Heart right ventricle (tissue), 16 donors: ENCODE measurements at regions not wholly inside any gene's neighbourhood (a gene's known extent, or its start where the extent isn't known, plus 50 kb on each side); places are given as distances from the start of the nearest gene placed in this dataset.

Source experiments
- ATAC-seq, 8 donors: fragments of 200-7000 bp; cut with Tn5 transposase; one replicate each; pipeline ENCODE4 v1.9.1; 2020; ENCODE audit warnings: mild to moderate bottlenecking in 8 of 8, moderate library complexity in 8 of 8, moderate number of reproducible peaks in 1 of 8
- DNase-seq, 2 donors: peaks; one replicate each; pipeline ENCODE4 v3.0.0-alpha.2; 2020
- H3K27ac ChIP-seq, 10 donors: fragments of 200-600 bp; sonication (generic) in 2 of 10; one replicate each; pipeline versions ENCODE4 v1.5.0 to v1.8.0; 2020 to 2022; ENCODE audit warnings: mild to moderate bottlenecking in 3 of 10
- H3K27me3 ChIP-seq, 7 donors: fragments of 200-600 bp; one replicate each; pipeline ENCODE4 v1.8.0; 2021 to 2022; ENCODE audit warnings: mild to moderate bottlenecking in 2 of 7
- H3K36me3 ChIP-seq, 9 donors: fragments of 200-600 bp; sonication (generic) in 1 of 9; one replicate each; pipeline versions ENCODE4 v1.5.0 to v1.8.0; 2020 to 2022; ENCODE audit warnings: mild to moderate bottlenecking in 2 of 9
- H3K4me1 ChIP-seq, 9 donors: fragments of 200-600 bp; sonication (generic) in 1 of 9; one replicate each; pipeline versions ENCODE4 v1.5.0 to v1.8.0; 2020 to 2022; ENCODE audit warnings: mild to moderate bottlenecking in 4 of 9
- H3K4me3 ChIP-seq, 10 donors: fragments of 200-600 bp; sonication (generic) in 2 of 10; one replicate each; pipeline versions ENCODE4 v1.5.0 to v1.8.0; 2020 to 2022; ENCODE audit warnings: mild to moderate bottlenecking in 7 of 10, moderate library complexity in 2 of 10
- H3K9me3 ChIP-seq, 11 donors: fragments of 200-600 bp in 10 of 11; sonication (generic) in 2 of 11; one replicate each; pipeline versions ENCODE4 v1.5.0 to v1.8.0; 2013 to 2022; ENCODE audit warnings: mild to moderate bottlenecking in 2 of 11, control low read depth in 1 of 11, moderate library complexity in 1 of 11
- CTCF ChIP-seq, 9 donors: fragments of 200-600 bp; sonication (generic) in 2 of 9; IDR thresholded peaks; one replicate each; pipeline versions ENCODE4 v1.5.0 to v1.8.0; 2021 to 2022; ENCODE audit warnings: antibody characterized with exemption in 9 of 9, mild to moderate bottlenecking in 5 of 9, moderate library complexity in 1 of 9
- WGBS, 2 donors: extraction: QIAGEN DNeasy Blood & Tissue Kit; methylation state at CpG; one replicate each; pipeline ENCODE4 v1.1.7; 2013; ENCODE audit warnings: inconsistent platforms in 1 of 2; 5-methylcytosine and 5-hydroxymethylcytosine counted together
- intact Hi-C, 10 donors: fragments of 100-400 bp; cut with DNase I; formaldehyde crosslinking; loops; one replicate each; pipeline versions ENCODE4 v1.11.1 to v1.14.2; 2022
- donor health status: Arrhythmogenic right ventricular cardiomyopathy.
- donor health status: ischemic (EF 13 %, LVEDD 7.1; RV severe dilation, severe dysfunction).
- donor health status: healthy with polysubstance abuse.
- donor health status: DM: no; HTN: yes; CAD: no.
- donor health status: DM: no; HTN: no; CAD: no.
- donor health status: ischemic (EF 25% LVEDD 6.9; RV normal size, moderate dysfunction).
- donor health status: ischemic (EF 25% LVEDD 5.7; RV mildly dilated, moderate dysfunction).
- donor health status: healthy.
- donor health status: DM: yes; HTN: yes; CAD: no.
- donor health status: Ischemic cardiomyopathy.
- donor health status: ischemic (EF 35%, LVEDD 5.7; RV mildly dilated, moderate dysfunction).
- donor health status: nonischemic (EF 11% LVEDD 7.7; RV severe dilation, severe dysfunction).
- donor health status: DM: yes; HTN: yes; CAD: no.
- donor health status: PGD.
- donor health status: ischemic (EF 29% LVEDD 5.4; RV normal size, mild dysfunction).
- donor health status: nonischemic (EF 23%, LVEDD 6.1; RV moderate dilation, normal function).

- no peaks in the 10 kb centered on the region for H3K36me3 ChIP-seq
- H3K4me3 ChIP-seq, result no peak overlapping the region
- intact Hi-C loops, result no loop called here
- H3K27ac ChIP-seq, result no peak overlapping the region
- DNase-seq (no peak), ATAC-seq (no peak)
- H3K4me1 ChIP-seq, result no peaks in the 10 kb centered on the region
- 59 to 61% methylated on average over 5 of the region's 5 CpGs for WGBS, 2 donors
- TF ChIP-seq CTCF (IDR thresholded peaks at IDR 0.05), result no peak
- no peaks in the 10 kb centered on the region for H3K27me3 ChIP-seq
- H3K9me3 ChIP-seq, result no peaks in the 10 kb centered on the region
Observed at GRCh38 chr11:26078231-26078821, 253.6 kb upstream of the ANO3 start.

- intact Hi-C loops, result no loop called here
- Histone ChIP-seq H3K4me3 (no peak overlapping the region), H3K36me3 (no peaks in the 10 kb centered on the region), H3K27ac (no peak overlapping the region), H3K27me3 (no peaks in the 10 kb centered on the region), H3K4me1 (no peaks in the 10 kb centered on the region), H3K9me3 (no peaks in the 10 kb centered on the region)
- ATAC-seq (no peak), DNase-seq (no peak)
- 67 to 71% methylated on average over 3 of the region's 3 CpGs for WGBS, 2 donors
- no peak for TF ChIP-seq CTCF (IDR thresholded peaks at IDR 0.05)
Observed at GRCh38 chr11:26084313-26084712, 247.6 kb upstream of the ANO3 start.

GRCh38 chr11:26086028-26086427, 245.9 kb upstream of the ANO3 start:
- no peak for DNase-seq
- intact Hi-C loops, result no loop called here
- Histone ChIP-seq H3K27ac (no peak overlapping the region), H3K4me1 (no peaks in the 10 kb centered on the region), H3K36me3 (no peaks in the 10 kb centered on the region), H3K4me3 (no peak overlapping the region), H3K27me3 (no peaks in the 10 kb centered on the region), H3K9me3 (no peaks in the 10 kb centered on the region)
- no peak for TF ChIP-seq CTCF (IDR thresholded peaks at IDR 0.05)
- WGBS, 2 donors, result 44 to 49% methylated on average over 1 of the region's 1 CpG
- no peak for ATAC-seq

GRCh38 chr11:26087120-26087935, 244.6 kb upstream of the ANO3 start:
- no peaks in the 10 kb centered on the region for H3K4me1 ChIP-seq
- H3K4me3 ChIP-seq, result no peak overlapping the region
- TF ChIP-seq CTCF (IDR thresholded peaks at IDR 0.05), result no peak
- DNase-seq (no peak), ATAC-seq (no peak)
- H3K27me3 ChIP-seq, result no peaks in the 10 kb centered on the region
- no peak overlapping the region for H3K27ac ChIP-seq
- H3K9me3 ChIP-seq, result no peaks in the 10 kb centered on the region
- 85 to 88% methylated on average over 4 of the region's 4 CpGs for WGBS, 2 donors
- H3K36me3 ChIP-seq, result no peaks in the 10 kb centered on the region
- intact Hi-C loops, result no loop called here
